ENCODE measurements at regions not wholly inside any gene's neighbourhood (a gene's known extent, or its start where the extent isn't known, plus 50 kb on each side); places are given as distances from the start of the nearest gene placed in this dataset.

DNA sequence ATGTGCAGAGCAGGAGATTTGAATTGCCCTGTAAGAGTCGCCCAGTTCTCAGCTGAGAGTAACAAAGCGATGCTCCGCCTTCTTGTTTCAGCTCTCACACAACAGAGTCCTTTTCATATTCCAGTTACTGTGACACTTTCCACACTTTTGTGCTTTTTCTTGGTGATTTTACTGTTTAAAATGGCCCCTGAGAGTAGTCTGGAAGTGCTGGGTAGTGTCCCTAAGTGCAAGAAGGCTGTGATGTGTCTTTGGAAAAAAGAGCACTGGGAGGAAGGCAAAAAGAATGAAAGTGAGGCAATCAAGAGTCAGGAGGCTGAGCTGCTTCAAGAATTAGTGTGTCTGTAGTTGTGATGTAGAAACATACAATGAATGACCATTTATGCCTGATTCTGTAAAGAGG lies 201.2 kb upstream of the SEMA3E start (continued):
- TF ChIP-seq, protein P1, sequence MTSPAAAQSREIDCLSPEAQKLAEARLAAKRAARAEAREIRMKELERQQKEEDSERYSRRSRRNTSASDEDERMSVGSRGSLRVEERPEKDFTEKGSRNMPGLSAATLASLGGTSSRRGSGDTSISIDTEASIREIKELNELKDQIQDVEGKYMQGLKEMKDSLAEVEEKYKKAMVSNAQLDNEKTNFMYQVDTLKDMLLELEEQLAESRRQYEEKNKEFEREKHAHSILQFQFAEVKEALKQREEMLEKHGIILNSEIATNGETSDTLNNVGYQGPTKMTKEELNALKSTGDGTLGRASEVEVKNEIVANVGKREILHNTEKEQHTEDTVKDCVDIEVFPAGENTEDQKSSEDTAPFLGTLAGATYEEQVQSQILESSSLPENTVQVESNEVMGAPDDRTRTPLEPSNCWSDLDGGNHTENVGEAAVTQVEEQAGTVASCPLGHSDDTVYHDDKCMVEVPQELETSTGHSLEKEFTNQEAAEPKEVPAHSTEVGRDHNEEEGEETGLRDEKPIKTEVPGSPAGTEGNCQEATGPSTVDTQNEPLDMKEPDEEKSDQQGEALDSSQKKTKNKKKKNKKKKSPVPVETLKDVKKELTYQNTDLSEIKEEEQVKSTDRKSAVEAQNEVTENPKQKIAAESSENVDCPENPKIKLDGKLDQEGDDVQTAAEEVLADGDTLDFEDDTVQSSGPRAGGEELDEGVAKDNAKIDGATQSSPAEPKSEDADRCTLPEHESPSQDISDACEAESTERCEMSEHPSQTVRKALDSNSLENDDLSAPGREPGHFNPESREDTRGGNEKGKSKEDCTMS (CRISPR knock-in tag; conservative IDR thresholded peaks at IDR 0.05), result no peak
- TF ChIP-seq, protein P2, sequence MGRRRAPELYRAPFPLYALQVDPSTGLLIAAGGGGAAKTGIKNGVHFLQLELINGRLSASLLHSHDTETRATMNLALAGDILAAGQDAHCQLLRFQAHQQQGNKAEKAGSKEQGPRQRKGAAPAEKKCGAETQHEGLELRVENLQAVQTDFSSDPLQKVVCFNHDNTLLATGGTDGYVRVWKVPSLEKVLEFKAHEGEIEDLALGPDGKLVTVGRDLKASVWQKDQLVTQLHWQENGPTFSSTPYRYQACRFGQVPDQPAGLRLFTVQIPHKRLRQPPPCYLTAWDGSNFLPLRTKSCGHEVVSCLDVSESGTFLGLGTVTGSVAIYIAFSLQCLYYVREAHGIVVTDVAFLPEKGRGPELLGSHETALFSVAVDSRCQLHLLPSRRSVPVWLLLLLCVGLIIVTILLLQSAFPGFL (CRISPR knock-in tag; IDR thresholded peaks at IDR 0.05), result no peak
- TF ChIP-seq MEF2D (CRISPR knock-in tag; IDR thresholded peaks at IDR 0.05) (no peak), ZNF138 (CRISPR knock-in tag; IDR thresholded peaks at IDR 0.05; ENCODE audit: low read depth) (no peak), EZH2 (conservative IDR thresholded peaks at IDR 0.05; ENCODE audit: low read depth, low read length) (no peak), ZNF746 (CRISPR knock-in tag; IDR thresholded peaks at IDR 0.05) (no peak), ZNF430 (CRISPR knock-in tag; IDR thresholded peaks at IDR 0.05) (no peak), ZSCAN22 (CRISPR knock-in tag; IDR thresholded peaks at IDR 0.05) (no peak)
- TF ChIP-seq, protein P3, sequence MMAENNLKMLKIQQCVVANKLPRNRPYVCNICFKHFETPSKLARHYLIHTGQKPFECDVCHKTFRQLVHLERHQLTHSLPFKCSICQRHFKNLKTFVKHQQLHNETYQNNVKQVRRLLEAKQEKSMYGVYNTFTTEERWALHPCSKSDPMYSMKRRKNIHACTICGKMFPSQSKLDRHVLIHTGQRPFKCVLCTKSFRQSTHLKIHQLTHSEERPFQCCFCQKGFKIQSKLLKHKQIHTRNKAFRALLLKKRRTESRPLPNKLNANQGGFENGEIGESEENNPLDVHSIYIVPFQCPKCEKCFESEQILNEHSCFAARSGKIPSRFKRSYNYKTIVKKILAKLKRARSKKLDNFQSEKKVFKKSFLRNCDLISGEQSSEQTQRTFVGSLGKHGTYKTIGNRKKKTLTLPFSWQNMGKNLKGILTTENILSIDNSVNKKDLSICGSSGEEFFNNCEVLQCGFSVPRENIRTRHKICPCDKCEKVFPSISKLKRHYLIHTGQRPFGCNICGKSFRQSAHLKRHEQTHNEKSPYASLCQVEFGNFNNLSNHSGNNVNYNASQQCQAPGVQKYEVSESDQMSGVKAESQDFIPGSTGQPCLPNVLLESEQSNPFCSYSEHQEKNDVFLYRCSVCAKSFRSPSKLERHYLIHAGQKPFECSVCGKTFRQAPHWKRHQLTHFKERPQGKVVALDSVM (CRISPR knock-in tag; IDR thresholded peaks at IDR 0.05), result no peak

Measured in HepG2 (cell line).